Coronary artery (tissue), 2 donors: ENCODE measurements at regions not wholly inside any gene's neighbourhood (a gene's known extent, or its start where the extent isn't known, plus 50 kb on each side); places are given as distances from the start of the nearest gene placed in this dataset.
"Not testable (repeated sequence)": the region's sequence is repeated elsewhere in the genome, so short reads cannot be mapped to it uniquely, and the experiment has no call there.

Experiments
- DNase-seq: peaks from one replicate; pipeline ENCODE4 v3.0.0-alpha.2; 2017; ENCODE audit warnings: low spot score
- H3K27ac ChIP-seq, 2 donors: fragments of 200-600 bp; sonication (generic); one replicate each; pipeline ENCODE4 v1.5.1; 2016 to 2019
- H3K4me3 ChIP-seq: fragments of 200-600 bp; sonication (generic); 2 replicates; pipeline ENCODE4 v1.5.1; 2016; ENCODE audit warnings: mild to moderate bottlenecking, moderate library complexity
- CTCF ChIP-seq: fragments of 200-600 bp; sonication (generic); IDR thresholded peaks from one replicate; pipeline ENCODE4 v1.5.1; 2019; ENCODE audit warnings: antibody characterized with exemption

- DNase-seq = peak; percentile 45
- not testable (repeated sequence) for H3K4me3 ChIP-seq
- H3K27ac ChIP-seq = peak overlapping the region; percentile 65 to 83
Observed at GRCh38 chr16:29200681-29201080, 205.8 kb downstream of the NPIPB11 start.

GRCh38 chr16:29200135-29200601 lies 206.3 kb downstream of the NPIPB11 start:
- Histone ChIP-seq H3K4me3 (peak overlapping the region; percentile 42), H3K27ac (peak overlapping the region; percentile 65 to 83)
- DNase-seq = peak; percentile 73

- Histone ChIP-seq H3K4me3 (peak overlapping the region; percentile 42), H3K27ac (peak overlapping the region; percentile 65 to 83)
- peak; percentile 77 for DNase-seq
Observed at GRCh38 chr16:29199626-29200025, 206.9 kb downstream of the NPIPB11 start.

- DNase-seq = peak; percentile 71
- Histone ChIP-seq H3K27ac (peak overlapping the region; percentile 65 to 83), H3K4me3 (peak overlapping the region; percentile 42)
- TF ChIP-seq CTCF = no peak
Observed at GRCh38 chr16:29198731-29199521, 207.6 kb downstream of the NPIPB11 start.

GRCh38 chr16:29198231-29198630 lies 208.3 kb downstream of the NPIPB11 start:
- no peak for TF ChIP-seq CTCF
- Histone ChIP-seq H3K27ac (peak overlapping the region in 1 of 2 donors; percentile 83), H3K4me3 (no peak overlapping the region)
- no peak for DNase-seq

- not testable (repeated sequence) for H3K4me3 ChIP-seq
- DNase-seq = peak; percentile 40
- peak overlapping the region in 1 of 2 donors; percentile 83 for H3K27ac ChIP-seq
Observed at GRCh38 chr16:29197494-29198100, 208.9 kb downstream of the NPIPB11 start.

GRCh38 chr16:29196746-29197145 lies 209.8 kb downstream of the NPIPB11 start:
- peak; percentile 31 for DNase-seq
- peak overlapping the region in 1 of 2 donors; percentile 56 for H3K27ac ChIP-seq
- not testable (repeated sequence) for H3K4me3 ChIP-seq

GRCh38 chr16:29195116-29195872 lies 210.4 kb downstream of the LAT start:
- H3K27ac ChIP-seq = peak overlapping the region; percentile 64 to 87
- DNase-seq = peak; percentile 76
- peak overlapping the region; percentile 31 for H3K4me3 ChIP-seq

GRCh38 chr16:29194185-29194844 lies 209.5 kb downstream of the LAT start:
- H3K4me3 ChIP-seq = not testable (repeated sequence)
- peak; percentile 26 for DNase-seq
- H3K27ac ChIP-seq = peak overlapping the region; percentile 64 to 87

GRCh38 chr16:29193634-29194033 lies 208.8 kb downstream of the LAT start:
- peak; percentile 54 for DNase-seq
- H3K27ac ChIP-seq, H3K4me3 ChIP-seq: not testable (repeated sequence)

- not testable (repeated sequence) for H3K4me3 ChIP-seq, DNase-seq, H3K27ac ChIP-seq
Observed at GRCh38 chr16:29193248-29193574, 208.4 kb downstream of the LAT start.
